ENCODE measurements at regions not wholly inside any gene's neighbourhood (a gene's known extent, or its start where the extent isn't known, plus 50 kb on each side); places are given as distances from the start of the nearest gene placed in this dataset.
A peak's percentile ranks its signal among the peaks of the same experiment; 100 is the strongest.

DNA sequence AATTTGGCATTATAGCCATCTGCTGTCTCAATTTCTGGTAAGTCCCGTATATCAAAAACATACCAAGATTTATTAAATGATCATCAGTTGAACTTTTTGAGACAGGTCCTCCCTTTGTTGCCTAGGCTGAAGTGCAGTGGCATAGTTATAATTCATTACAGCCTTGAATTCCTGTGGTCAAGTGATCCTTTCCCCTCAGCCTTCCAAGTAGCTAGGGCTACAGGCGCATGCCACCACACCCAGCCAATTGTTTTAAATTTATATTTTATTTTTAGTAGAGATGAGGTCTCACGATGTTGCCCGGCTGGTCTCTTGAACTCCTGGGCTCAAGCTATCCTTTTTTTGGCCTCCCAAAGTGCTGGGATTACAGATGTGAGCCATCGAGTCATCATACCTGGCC is 418.9 kb downstream of the ARHGEF28 start:
- peaks cover 4% of the 10 kb centered on the region for H3K4me1 ChIP-seq (ENCODE audit: control insufficient read depth, insufficient read depth, low read length)
- CTCF ChIA-PET: interaction anchor here (0.7 to 1.2 kb wide), 3 partner anchors 25 to 454 kb away, joined by 3 to 4 read pairs (median 3); no protein-coding TSS in a partner anchor
- no peaks in the 10 kb centered on the region for H3K36me3 ChIP-seq (ENCODE audit: control insufficient read depth in 2 of 2, insufficient read depth in 1 of 2, low read length in 2 of 2)
- no peak overlapping the region for H3K4me3 ChIP-seq (ENCODE audit: low read depth, low read length)
- no peaks in the 10 kb centered on the region for H3K9me3 ChIP-seq (ENCODE audit: control insufficient read depth, insufficient read depth, low read depth, low read length)
- TF ChIP-seq ZNF10 (tag by site-specific recombination; IDR thresholded peaks at IDR 0.05) (no peak), BCL11A (tag by site-specific recombination; IDR thresholded peaks at IDR 0.05; ENCODE audit: low read depth) (no peak)
- POLR2A ChIA-PET: no interaction called here
- H3K27ac ChIP-seq (ENCODE audit: extremely low read depth, low read depth, low read length): no peak overlapping the region

DNA sequence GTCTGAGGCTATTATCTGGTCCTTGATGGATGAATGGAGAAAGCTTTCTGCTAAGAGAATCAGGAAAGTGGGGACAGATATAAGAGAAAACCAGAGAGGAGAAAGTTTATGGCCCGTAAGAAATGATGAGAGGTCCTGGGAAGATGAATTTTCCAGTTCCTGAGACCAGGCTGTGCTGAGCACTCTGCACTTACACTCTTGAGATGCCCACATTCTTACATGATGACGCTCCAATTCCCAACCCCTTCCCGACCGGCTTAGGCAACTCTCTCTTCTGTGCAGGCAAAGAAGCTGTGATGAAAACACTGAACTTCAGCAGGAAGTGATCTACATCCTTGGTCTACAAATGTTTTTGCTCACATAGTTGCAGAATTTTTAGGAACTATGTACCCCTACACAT is 417.0 kb downstream of the ARHGEF28 start:
- no peak overlapping the region for H3K4me3 ChIP-seq (ENCODE audit: low read depth, low read length)
- POLR2A ChIA-PET: no interaction called here
- TF ChIP-seq PRDM1 (tag by site-specific recombination; IDR thresholded peaks at IDR 0.05) (peak; percentile 74), KLF8 (tag by site-specific recombination; IDR thresholded peaks at IDR 0.05) (no peak)
- no peaks in the 10 kb centered on the region for H3K9me3 ChIP-seq (ENCODE audit: control insufficient read depth, insufficient read depth, low read depth, low read length)
- CTCF ChIA-PET: no interaction called here
- no peak overlapping the region for H3K27ac ChIP-seq (ENCODE audit: extremely low read depth, low read depth, low read length)
- H3K4me1 ChIP-seq (ENCODE audit: control insufficient read depth, insufficient read depth, low read length): peaks cover 7% of the 10 kb centered on the region
- no peaks in the 10 kb centered on the region for H3K36me3 ChIP-seq (ENCODE audit: control insufficient read depth in 2 of 2, insufficient read depth in 1 of 2, low read length in 2 of 2)

DNA sequence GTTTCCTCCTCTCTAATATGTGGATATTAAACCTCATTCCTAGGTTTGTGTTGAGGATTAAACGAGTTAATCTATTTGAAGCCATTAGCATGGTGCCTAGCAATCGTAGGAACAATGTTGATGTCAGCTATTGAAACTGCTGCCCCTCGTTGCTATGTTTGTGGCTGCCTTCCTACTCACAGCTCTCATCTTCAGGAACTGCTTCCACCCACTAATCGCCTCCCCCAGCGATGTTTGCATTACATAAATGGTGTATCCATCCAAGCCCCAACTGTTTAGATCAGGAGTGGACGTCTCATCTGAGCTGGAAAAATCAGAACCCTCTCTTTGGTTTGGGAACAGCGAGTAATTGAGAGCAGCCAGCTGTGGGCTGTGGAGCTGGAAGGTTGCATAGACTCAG is 416.6 kb downstream of the ARHGEF28 start:
- H3K4me3 ChIP-seq (ENCODE audit: low read depth, low read length): no peak overlapping the region
- TF ChIP-seq ZFHX2 (tag by site-specific recombination; conservative IDR thresholded peaks at IDR 0.05): peak; percentile 74
- TF ChIP-seq EGR2 (tag by site-specific recombination; IDR thresholded peaks at IDR 0.05; ENCODE audit: low read depth): peak; percentile 74
- TF ChIP-seq ZNF416 (tag by site-specific recombination; IDR thresholded peaks at IDR 0.05): no peak
- no peak overlapping the region for H3K27ac ChIP-seq (ENCODE audit: extremely low read depth, low read depth, low read length)
- peaks cover 7% of the 10 kb centered on the region for H3K4me1 ChIP-seq (ENCODE audit: control insufficient read depth, insufficient read depth, low read length)
- no peaks in the 10 kb centered on the region for H3K36me3 ChIP-seq (ENCODE audit: control insufficient read depth in 2 of 2, insufficient read depth in 1 of 2, low read length in 2 of 2)
- H3K9me3 ChIP-seq (ENCODE audit: control insufficient read depth, insufficient read depth, low read depth, low read length): no peaks in the 10 kb centered on the region
- POLR2A ChIA-PET: interaction anchor here (1.2 kb wide), 1 partner anchor 598 kb away, joined by 3 read pairs; the partner anchor contains the start of gene ENC1
- CTCF ChIA-PET: interaction anchor here (0.7 kb wide), 1 partner anchor 24 kb away, joined by 3 read pairs; no protein-coding TSS in a partner anchor

DNA sequence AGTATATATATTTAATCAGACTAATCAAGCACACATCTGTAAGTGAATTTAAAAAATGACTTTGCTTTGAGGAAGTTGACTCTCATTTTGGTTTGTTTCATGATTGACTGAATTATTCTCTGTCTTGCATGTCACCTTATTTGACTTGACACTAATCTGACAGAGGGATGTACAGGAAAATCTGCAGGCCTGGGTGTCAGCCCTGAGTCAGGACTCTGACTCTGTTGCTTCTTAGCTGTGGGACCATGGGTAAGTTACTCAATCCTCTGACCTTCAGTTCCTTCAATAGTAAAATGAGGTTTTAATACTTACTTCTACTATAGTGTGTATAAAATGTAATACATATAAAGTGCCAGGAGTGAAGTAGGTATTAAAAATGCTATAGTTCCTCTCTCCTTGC is 415.9 kb downstream of the ARHGEF28 start:
- Histone ChIP-seq H3K36me3 (ENCODE audit: control insufficient read depth in 2 of 2, insufficient read depth in 1 of 2, low read length in 2 of 2) (no peaks in the 10 kb centered on the region), H3K9me3 (ENCODE audit: control insufficient read depth, insufficient read depth, low read depth, low read length) (no peaks in the 10 kb centered on the region), H3K4me1 (ENCODE audit: control insufficient read depth, insufficient read depth, low read length) (peaks cover 7% of the 10 kb centered on the region), H3K27ac (ENCODE audit: extremely low read depth, low read depth, low read length) (no peak overlapping the region), H3K4me3 (ENCODE audit: low read depth, low read length) (no peak overlapping the region)
- TF ChIP-seq ZXDB (tag by site-specific recombination; IDR thresholded peaks at IDR 0.05): no peak
- TF ChIP-seq ZNF10 (tag by site-specific recombination; IDR thresholded peaks at IDR 0.05): no peak
- TF ChIP-seq ZBTB48 (tag by site-specific recombination; IDR thresholded peaks at IDR 0.05): no peak
- no peak for TF ChIP-seq MYNN (tag by site-specific recombination; IDR thresholded peaks at IDR 0.05; ENCODE audit: borderline replicate concordance)
- TF ChIP-seq ZNF350 (tag by site-specific recombination; IDR thresholded peaks at IDR 0.05): no peak
- TF ChIP-seq ZSCAN23 (tag by site-specific recombination; IDR thresholded peaks at IDR 0.05): no peak
- TF ChIP-seq, protein P1, sequence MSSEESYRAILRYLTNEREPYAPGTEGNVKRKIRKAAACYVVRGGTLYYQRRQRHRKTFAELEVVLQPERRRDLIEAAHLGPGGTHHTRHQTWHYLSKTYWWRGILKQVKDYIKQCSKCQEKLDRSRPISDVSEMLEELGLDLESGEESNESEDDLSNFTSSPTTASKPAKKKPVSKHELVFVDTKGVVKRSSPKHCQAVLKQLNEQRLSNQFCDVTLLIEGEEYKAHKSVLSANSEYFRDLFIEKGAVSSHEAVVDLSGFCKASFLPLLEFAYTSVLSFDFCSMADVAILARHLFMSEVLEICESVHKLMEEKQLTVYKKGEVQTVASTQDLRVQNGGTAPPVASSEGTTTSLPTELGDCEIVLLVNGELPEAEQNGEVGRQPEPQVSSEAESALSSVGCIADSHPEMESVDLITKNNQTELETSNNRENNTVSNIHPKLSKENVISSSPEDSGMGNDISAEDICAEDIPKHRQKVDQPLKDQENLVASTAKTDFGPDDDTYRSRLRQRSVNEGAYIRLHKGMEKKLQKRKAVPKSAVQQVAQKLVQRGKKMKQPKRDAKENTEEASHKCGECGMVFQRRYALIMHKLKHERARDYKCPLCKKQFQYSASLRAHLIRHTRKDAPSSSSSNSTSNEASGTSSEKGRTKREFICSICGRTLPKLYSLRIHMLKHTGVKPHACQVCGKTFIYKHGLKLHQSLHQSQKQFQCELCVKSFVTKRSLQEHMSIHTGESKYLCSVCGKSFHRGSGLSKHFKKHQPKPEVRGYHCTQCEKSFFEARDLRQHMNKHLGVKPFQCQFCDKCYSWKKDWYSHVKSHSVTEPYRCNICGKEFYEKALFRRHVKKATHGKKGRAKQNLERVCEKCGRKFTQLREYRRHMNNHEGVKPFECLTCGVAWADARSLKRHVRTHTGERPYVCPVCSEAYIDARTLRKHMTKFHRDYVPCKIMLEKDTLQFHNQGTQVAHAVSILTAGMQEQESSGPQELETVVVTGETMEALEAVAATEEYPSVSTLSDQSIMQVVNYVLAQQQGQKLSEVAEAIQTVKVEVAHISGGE (tag by site-specific recombination; conservative IDR thresholded peaks at IDR 0.05; ENCODE audit: low read depth): no peak
- TF ChIP-seq SP3 (tag by site-specific recombination; IDR thresholded peaks at IDR 0.05): no peak
- CTCF ChIA-PET: interaction anchor here (0.7 to 1.4 kb wide), 2 partner anchors 23 to 60 kb away, joined by 3 to 5 read pairs; no protein-coding TSS in a partner anchor
- POLR2A ChIA-PET: interaction anchor here (1.2 kb wide), 1 partner anchor 599 kb away, joined by 3 read pairs; the partner anchor contains the start of gene ENC1

All from HEK293 (cell line).